GM18517 (cell line): ENCODE measurements at regions not wholly inside any gene's neighbourhood (a gene's known extent, or its start where the extent isn't known, plus 50 kb on each side); places are given as distances from the start of the nearest gene placed in this dataset.

Experiments used
- ATAC-seq: cut with Tn5 transposase; IDR thresholded peaks from one replicate; pipeline ENCODE4 v1.9.1; 2021; ENCODE audit warnings: mild to moderate bottlenecking, moderate library complexity; ENCODE audit not compliant: unreplicated experiment

GRCh38 chr6:94394822-94395221 lies 975.5 kb upstream of the EPHA7 start:
- ATAC-seq, result no peak

GRCh38 chr6:94389218-94389617 lies 969.9 kb upstream of the EPHA7 start:
- ATAC-seq, result no peak

GRCh38 chr6:94377835-94378234 lies 958.5 kb upstream of the EPHA7 start:
- ATAC-seq, result no peak

- no peak for ATAC-seq
Observed at GRCh38 chr6:94376876-94377275, 957.5 kb upstream of the EPHA7 start.

GRCh38 chr6:94372229-94372628 lies 952.9 kb upstream of the EPHA7 start:
- no peak for ATAC-seq

- no peak for ATAC-seq
Observed at GRCh38 chr6:94367316-94367715, 948.0 kb upstream of the EPHA7 start.

- ATAC-seq, result no peak
Observed at GRCh38 chr6:94362061-94362864, 942.9 kb upstream of the EPHA7 start.

GRCh38 chr6:94361304-94362060 lies 942.1 kb upstream of the EPHA7 start:
- ATAC-seq, result no peak

- ATAC-seq, result no peak
Observed at GRCh38 chr6:94357381-94357980, 938.1 kb upstream of the EPHA7 start.

- ATAC-seq, result no peak
Observed at GRCh38 chr6:94350833-94351232, 931.5 kb upstream of the EPHA7 start.

GRCh38 chr6:94349227-94349626 lies 929.9 kb upstream of the EPHA7 start:
- ATAC-seq, result no peak

- no peak for ATAC-seq
Observed at GRCh38 chr6:94344866-94345265, 925.5 kb upstream of the EPHA7 start.

GRCh38 chr6:94341173-94341572 lies 921.8 kb upstream of the EPHA7 start:
- ATAC-seq, result no peak

- no peak for ATAC-seq
Observed at GRCh38 chr6:94323853-94324252, 904.5 kb upstream of the EPHA7 start.

- ATAC-seq, result no peak
Observed at GRCh38 chr6:94300424-94301144, 881.2 kb upstream of the EPHA7 start.

- ATAC-seq, result no peak
Observed at GRCh38 chr6:94289131-94289530, 869.8 kb upstream of the EPHA7 start.

GRCh38 chr6:94278146-94278545 lies 858.8 kb upstream of the EPHA7 start:
- no peak for ATAC-seq

- ATAC-seq, result no peak
Observed at GRCh38 chr6:94272327-94272726, 853.0 kb upstream of the EPHA7 start.

GRCh38 chr6:94270091-94270948 lies 851.0 kb upstream of the EPHA7 start:
- no peak for ATAC-seq

- ATAC-seq, result no peak
Observed at GRCh38 chr6:94269256-94269655, 849.9 kb upstream of the EPHA7 start.
